OCI-LY7 (cell line): ENCODE measurements at regions not wholly inside any gene's neighbourhood (a gene's known extent, or its start where the extent isn't known, plus 50 kb on each side); places are given as distances from the start of the nearest gene placed in this dataset.

ENCODE experiments used
- BruUV-seq: library from RNA; stranded (reverse); fragments of 400-500 nt; replicated peaks from 2 replicates; lab custom pipeline; 2021; lab: Mats Ljungman, UMichigan
- CTCF ChIA-PET: fragments of 300-600 bp; sonication (Branson Sonifier 250); formaldehyde crosslinking; loops from one replicate; lab custom pipeline; 2022; ENCODE audit warnings: antibody characterized with exemption; ENCODE audit not compliant: unreplicated experiment; lab: Charles Lee
- POLR2A ChIA-PET: fragments of 300-600 bp; sonication (Branson Sonifier 250); formaldehyde crosslinking; loops from one replicate; lab custom pipeline; 2022; ENCODE audit warnings: antibody characterized with exemption; lab: Charles Lee
- DNase-seq: peaks from one replicate; pipeline ENCODE4 v3.0.0-alpha.2; 2015; ENCODE audit warnings: low spot score
- H2AFZ ChIP-seq: fragments of 200-600 bp; sonication (generic), shearing (Covaris generic); 2 replicates; pipeline ENCODE4 v1.6.1; 2014; ENCODE audit warnings: mild to moderate bottlenecking, antibody characterized with exemption, low read length, moderate library complexity
- H3K27ac ChIP-seq: fragments of 200-600 bp; sonication (generic); 2 replicates; pipeline ENCODE4 v1.5.1; 2014; ENCODE audit warnings: mixed run types, low read depth, mild to moderate bottlenecking, moderate library complexity, low read length, inconsistent platforms; ENCODE audit not compliant: poor library complexity, severe bottlenecking
- H3K36me3 ChIP-seq: fragments of 200-600 bp; sonication (generic); 2 replicates; pipeline ENCODE4 v1.6.1; 2014; ENCODE audit warnings: mild to moderate bottlenecking, antibody characterized with exemption, low read length, moderate library complexity, mixed read lengths; ENCODE audit not compliant: insufficient read depth
- H3K4me1 ChIP-seq: fragments of 200-600 bp; sonication (generic); 2 replicates; pipeline ENCODE4 v1.5.1; 2014; ENCODE audit warnings: mild to moderate bottlenecking, low read length; ENCODE audit not compliant: insufficient read depth, poor library complexity, severe bottlenecking
- H3K4me2 ChIP-seq: fragments of 200-600 bp; sonication (generic); 2 replicates; pipeline ENCODE4 v1.6.1; 2014; ENCODE audit warnings: mild to moderate bottlenecking, low read length
- H3K4me3 ChIP-seq: fragments of 200-600 bp; sonication (generic); 2 replicates; pipeline ENCODE4 v1.5.1; 2014; ENCODE audit warnings: mild to moderate bottlenecking, low read depth, low read length; ENCODE audit not compliant: poor library complexity, severe bottlenecking
- H3K79me2 ChIP-seq: fragments of 200-600 bp; sonication (generic); 2 replicates; pipeline ENCODE4 v1.6.1; 2016; ENCODE audit warnings: low read depth, mild to moderate bottlenecking, low read length, moderate library complexity, mixed read lengths; ENCODE audit not compliant: insufficient read depth
- H3K9me2 ChIP-seq: fragments of 200-600 bp; sonication (generic); 2 replicates; pipeline ENCODE4 v1.6.1; 2016; ENCODE audit warnings: mild to moderate bottlenecking, low read length, mixed read lengths; ENCODE audit not compliant: insufficient read depth
- H3K9me3 ChIP-seq: fragments of 200-600 bp; sonication (generic); 2 replicates; pipeline ENCODE4 v1.6.1; 2014; ENCODE audit warnings: mild to moderate bottlenecking, mixed run types, low read length, mixed read lengths
- H4K20me1 ChIP-seq: fragments of 200-600 bp; sonication (generic); 2 replicates; pipeline ENCODE4 v1.6.1; 2014; ENCODE audit warnings: mild to moderate bottlenecking, antibody characterized with exemption, low read length, moderate library complexity, mixed read lengths; ENCODE audit not compliant: insufficient read depth
- CTCF ChIP-seq: fragments of 200-600 bp; sonication (generic); conservative IDR thresholded peaks from 2 replicates; pipeline ENCODE4 v1.5.1; 2014; ENCODE audit warnings: mild to moderate bottlenecking, antibody characterized with exemption, low read length, moderate library complexity, mixed read lengths
- EZH2phosphoT487 ChIP-seq: fragments of 200-600 bp; sonication (generic); IDR thresholded peaks from 2 replicates; pipeline ENCODE4 v1.6.1; 2018; ENCODE audit warnings: low read depth, borderline replicate concordance, mild to moderate bottlenecking, mixed run types, antibody characterized with exemption, low read length, moderate library complexity, mixed read lengths
- intact Hi-C: fragments of 100-400 bp; cut with micrococcal nuclease; formaldehyde crosslinking; loops from one replicate; pipeline ENCODE4 v1.10.0; 2022; ENCODE audit not compliant: unreplicated experiment

- no TSS peak for BruUV-seq
- Histone ChIP-seq H3K4me3 (no peak overlapping the region), H3K9me3 (no peaks in the 10 kb centered on the region), H3K79me2 (no peaks in the 10 kb centered on the region), H3K9me2 (no peaks in the 10 kb centered on the region), H3K4me2 (no peak overlapping the region), H4K20me1 (no peaks in the 10 kb centered on the region), H3K4me1 (no peaks in the 10 kb centered on the region), H3K36me3 (no peaks in the 10 kb centered on the region), H2AFZ (no peak overlapping the region), H3K27ac (no peak overlapping the region)
- intact Hi-C loops: no loop called here
- ChIA-PET POLR2A (interaction anchor here (1.4 kb wide), 1 partner anchor 17 kb away, joined by 5 read pairs; no protein-coding TSS in a partner anchor), CTCF (no interaction called here)
- no peak for DNase-seq
- no peak for TF ChIP-seq EZH2phosphoT487
- TF ChIP-seq CTCF: no peak
Observed at GRCh38 chr16:82440336-82440735, 186.4 kb upstream of the CDH13 start.

- intact Hi-C loops: no loop called here
- no TSS peak for BruUV-seq
- Histone ChIP-seq H3K4me2 (no peak overlapping the region), H3K4me3 (no peak overlapping the region), H4K20me1 (no peaks in the 10 kb centered on the region), H2AFZ (no peak overlapping the region), H3K79me2 (no peaks in the 10 kb centered on the region), H3K4me1 (no peaks in the 10 kb centered on the region), H3K27ac (no peak overlapping the region), H3K9me2 (no peaks in the 10 kb centered on the region), H3K9me3 (no peaks in the 10 kb centered on the region), H3K36me3 (no peaks in the 10 kb centered on the region)
- no peak for TF ChIP-seq EZH2phosphoT487
- peak; percentile 61 for TF ChIP-seq CTCF
- peak; percentile 11 for DNase-seq
- CTCF ChIA-PET: no interaction called here
- POLR2A ChIA-PET: interaction anchor here (1.4 kb wide), 1 partner anchor 17 kb away, joined by 5 read pairs; no protein-coding TSS in a partner anchor
Observed at GRCh38 chr16:82439678-82440293, 187.0 kb upstream of the CDH13 start.

- Histone ChIP-seq H4K20me1 (no peaks in the 10 kb centered on the region), H3K4me3 (no peak overlapping the region), H3K9me3 (no peaks in the 10 kb centered on the region), H3K4me1 (no peaks in the 10 kb centered on the region), H3K79me2 (no peaks in the 10 kb centered on the region), H2AFZ (no peak overlapping the region), H3K9me2 (no peaks in the 10 kb centered on the region), H3K27ac (no peak overlapping the region), H3K4me2 (no peak overlapping the region), H3K36me3 (no peaks in the 10 kb centered on the region)
- POLR2A ChIA-PET: interaction anchor here (0.9 kb wide), 1 partner anchor 88 kb away, joined by 3 read pairs; no protein-coding TSS in a partner anchor
- intact Hi-C loops: no loop called here
- CTCF ChIA-PET: no interaction called here
- TF ChIP-seq CTCF (no peak), EZH2phosphoT487 (no peak)
- no peak for DNase-seq
- no TSS peak for BruUV-seq
Observed at GRCh38 chr16:82433042-82433441, 193.7 kb upstream of the CDH13 start.
